Epithelial cell of esophagus (primary cell): ENCODE measurements at regions not wholly inside any gene's neighbourhood (a gene's known extent, or its start where the extent isn't known, plus 50 kb on each side); places are given as distances from the start of the nearest gene placed in this dataset.

Experiments used
- DNase-seq: peaks from one replicate; pipeline ENCODE4 v3.0.0; 2010; ENCODE audit warnings: low read depth
- H3K4me3 ChIP-seq: 2 replicates; pipeline ENCODE4 v1.5.1; 2011; ENCODE audit warnings: mild to moderate bottlenecking, low read length, control low read depth
- CTCF ChIP-seq: IDR thresholded peaks from 2 replicates; pipeline ENCODE4 v1.5.1; 2011; ENCODE audit warnings: low read depth, mild to moderate bottlenecking, low read length, control low read depth, inconsistent platforms; ENCODE audit not compliant: insufficient read depth; ENCODE audit errors: missing control alignments

GRCh38 chr1:207971331-207972219 is 60.6 kb upstream of the CD34 start:
- TF ChIP-seq CTCF, result no peak
- no peak for DNase-seq
- H3K4me3 ChIP-seq, result no peak overlapping the region

- no peak for TF ChIP-seq CTCF
- no peak for DNase-seq
- H3K4me3 ChIP-seq, result no peak overlapping the region
These were observed 59.7 kb upstream of the CD34 start for GRCh38 chr1:207970329-207971233.

GRCh38 chr1:207969528-207969927 is 58.6 kb upstream of the CD34 start:
- DNase-seq, result no peak
- no peak for TF ChIP-seq CTCF
- no peak overlapping the region for H3K4me3 ChIP-seq

- no peak overlapping the region for H3K4me3 ChIP-seq
- DNase-seq, result no peak
- no peak for TF ChIP-seq CTCF
These were observed 57.6 kb upstream of the CD34 start for GRCh38 chr1:207968521-207969009.

- DNase-seq, result no peak
- no peak overlapping the region for H3K4me3 ChIP-seq
- TF ChIP-seq CTCF, result no peak
These were observed 56.8 kb upstream of the CD34 start for GRCh38 chr1:207967703-207968102.

GRCh38 chr1:207966521-207966920 is 55.6 kb upstream of the CD34 start:
- no peak for TF ChIP-seq CTCF
- H3K4me3 ChIP-seq, result no peak overlapping the region
- DNase-seq, result no peak
